ENCODE measurements at regions not wholly inside any gene's neighbourhood (a gene's known extent, or its start where the extent isn't known, plus 50 kb on each side); places are given as distances from the start of the nearest gene placed in this dataset.

DNA sequence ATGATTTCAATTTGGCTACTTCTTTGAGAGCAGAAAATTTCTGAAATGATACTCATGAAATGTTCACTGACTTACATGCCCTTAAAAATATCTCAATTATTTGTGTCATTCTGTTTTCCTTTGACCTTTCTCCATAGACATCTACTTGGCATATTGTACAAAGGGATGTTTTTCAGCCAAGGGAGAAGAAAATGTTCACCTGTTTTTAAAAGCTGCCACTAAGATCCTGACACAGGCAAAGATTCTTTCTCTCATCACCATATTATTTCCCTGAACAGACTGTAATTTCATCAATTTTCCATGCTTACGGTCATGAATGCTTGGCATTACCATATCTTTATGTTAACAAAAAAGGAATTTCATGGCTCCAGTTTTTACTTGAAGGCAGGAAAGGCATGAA is 67.4 kb upstream of the DBX1 start:
- no peaks in the 10 kb centered on the region for H3K36me3 ChIP-seq (ENCODE audit: insufficient read depth, low read length)
- H3K27me3 ChIP-seq (ENCODE audit: insufficient read depth, low read length, poor library complexity, severe bottlenecking): no peaks in the 10 kb centered on the region
- no peak for TF ChIP-seq EZH2phosphoT487 (IDR thresholded peaks at IDR 0.05; ENCODE audit: borderline replicate concordance)
- TF ChIP-seq, protein P1, sequence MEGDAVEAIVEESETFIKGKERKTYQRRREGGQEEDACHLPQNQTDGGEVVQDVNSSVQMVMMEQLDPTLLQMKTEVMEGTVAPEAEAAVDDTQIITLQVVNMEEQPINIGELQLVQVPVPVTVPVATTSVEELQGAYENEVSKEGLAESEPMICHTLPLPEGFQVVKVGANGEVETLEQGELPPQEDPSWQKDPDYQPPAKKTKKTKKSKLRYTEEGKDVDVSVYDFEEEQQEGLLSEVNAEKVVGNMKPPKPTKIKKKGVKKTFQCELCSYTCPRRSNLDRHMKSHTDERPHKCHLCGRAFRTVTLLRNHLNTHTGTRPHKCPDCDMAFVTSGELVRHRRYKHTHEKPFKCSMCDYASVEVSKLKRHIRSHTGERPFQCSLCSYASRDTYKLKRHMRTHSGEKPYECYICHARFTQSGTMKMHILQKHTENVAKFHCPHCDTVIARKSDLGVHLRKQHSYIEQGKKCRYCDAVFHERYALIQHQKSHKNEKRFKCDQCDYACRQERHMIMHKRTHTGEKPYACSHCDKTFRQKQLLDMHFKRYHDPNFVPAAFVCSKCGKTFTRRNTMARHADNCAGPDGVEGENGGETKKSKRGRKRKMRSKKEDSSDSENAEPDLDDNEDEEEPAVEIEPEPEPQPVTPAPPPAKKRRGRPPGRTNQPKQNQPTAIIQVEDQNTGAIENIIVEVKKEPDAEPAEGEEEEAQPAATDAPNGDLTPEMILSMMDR (conservative IDR thresholded peaks at IDR 0.05; ENCODE audit: low read length): no peak
- H3K79me2 ChIP-seq (ENCODE audit: insufficient read depth, low read length): no peaks in the 10 kb centered on the region
- no peak overlapping the region for H3K9ac ChIP-seq (ENCODE audit: low read depth, low read length, poor library complexity, severe bottlenecking)
- no peak overlapping the region for H2AFZ ChIP-seq (ENCODE audit: low read length)
- H4K20me1 ChIP-seq (ENCODE audit: insufficient read depth, low read length, poor library complexity, severe bottlenecking): no peaks in the 10 kb centered on the region
- H3K9me2 ChIP-seq (replicated peaks; ENCODE audit: low read depth, low read length): no peaks in the 10 kb centered on the region
- H3K4me3 ChIP-seq (ENCODE audit: low read length, poor library complexity, severe bottlenecking): no peak overlapping the region
- H3F3A ChIP-seq (ENCODE audit: low read depth): no peaks in the 10 kb centered on the region
- no peak overlapping the region for H3K4me2 ChIP-seq (ENCODE audit: low read depth, low read length, poor library complexity, severe bottlenecking)
- H3K4me1 ChIP-seq (ENCODE audit: insufficient read depth, low read length, poor library complexity, severe bottlenecking): no peaks in the 10 kb centered on the region
- H3K9me3 ChIP-seq (ENCODE audit: insufficient read depth, low read depth, low read length): no peaks in the 10 kb centered on the region

DNA sequence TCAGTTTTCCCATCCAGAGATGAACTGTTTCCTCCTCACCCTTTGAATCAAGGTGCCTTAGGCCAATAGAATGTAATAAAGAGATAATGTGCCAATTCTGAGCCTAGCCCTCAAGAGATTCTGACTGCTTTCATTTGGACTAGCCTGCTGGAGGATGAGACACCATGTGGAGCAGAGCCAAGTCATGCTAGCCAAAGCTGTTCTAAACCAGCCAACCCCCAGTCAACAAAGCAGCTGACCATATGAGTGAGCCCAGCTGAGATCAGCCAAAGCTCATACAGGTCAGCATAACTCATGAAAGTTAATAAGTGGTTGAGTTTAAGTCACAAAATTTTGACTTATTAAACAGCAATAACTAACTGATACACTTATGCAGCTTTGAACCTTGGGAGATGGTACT is 66.7 kb upstream of the DBX1 start:
- no peaks in the 10 kb centered on the region for H3K9me3 ChIP-seq (ENCODE audit: insufficient read depth, low read depth, low read length)
- H3K4me3 ChIP-seq (ENCODE audit: low read length, poor library complexity, severe bottlenecking): no peak overlapping the region
- no peaks in the 10 kb centered on the region for H3K4me1 ChIP-seq (ENCODE audit: insufficient read depth, low read length, poor library complexity, severe bottlenecking)
- TF ChIP-seq, protein P1 (conservative IDR thresholded peaks at IDR 0.05; ENCODE audit: low read length): no peak
- no peak for TF ChIP-seq EZH2phosphoT487 (IDR thresholded peaks at IDR 0.05; ENCODE audit: borderline replicate concordance)
- no peak overlapping the region for H2AFZ ChIP-seq (ENCODE audit: low read length)
- H3K9me2 ChIP-seq (replicated peaks; ENCODE audit: low read depth, low read length): no peaks in the 10 kb centered on the region
- no peak overlapping the region for H3K9ac ChIP-seq (ENCODE audit: low read depth, low read length, poor library complexity, severe bottlenecking)
- H3K79me2 ChIP-seq (ENCODE audit: insufficient read depth, low read length): no peaks in the 10 kb centered on the region
- H3K27me3 ChIP-seq (ENCODE audit: insufficient read depth, low read length, poor library complexity, severe bottlenecking): no peaks in the 10 kb centered on the region
- no peak overlapping the region for H3K4me2 ChIP-seq (ENCODE audit: low read depth, low read length, poor library complexity, severe bottlenecking)
- H3K36me3 ChIP-seq (ENCODE audit: insufficient read depth, low read length): no peaks in the 10 kb centered on the region
- no peaks in the 10 kb centered on the region for H3F3A ChIP-seq (ENCODE audit: low read depth)
- no peaks in the 10 kb centered on the region for H4K20me1 ChIP-seq (ENCODE audit: insufficient read depth, low read length, poor library complexity, severe bottlenecking)

DNA sequence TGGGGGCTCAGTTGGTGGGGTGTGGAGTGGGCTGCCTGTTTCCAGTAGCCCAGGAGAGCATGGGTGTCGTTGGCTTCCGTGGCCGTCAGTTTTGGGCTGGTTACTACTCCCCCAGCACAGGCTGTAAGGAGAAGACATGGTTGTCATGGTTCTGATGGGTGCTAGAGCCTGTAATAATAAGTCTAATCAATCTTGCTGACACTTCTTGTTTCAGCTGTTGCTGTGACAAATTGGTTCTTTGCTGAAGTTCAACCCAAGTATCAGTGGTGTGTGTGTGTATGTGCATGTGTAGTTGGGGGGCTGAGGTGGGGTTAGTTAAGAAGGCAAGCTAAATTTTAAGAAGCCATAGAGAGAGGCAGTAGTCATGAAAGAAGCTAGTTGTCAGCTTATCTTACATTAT is 61.3 kb upstream of the DBX1 start:
- Histone ChIP-seq H3K9me2 (replicated peaks; ENCODE audit: low read depth, low read length) (no peaks in the 10 kb centered on the region), H3K9me3 (ENCODE audit: insufficient read depth, low read depth, low read length) (no peaks in the 10 kb centered on the region), H2AFZ (ENCODE audit: low read length) (no peak overlapping the region), H3K9ac (ENCODE audit: low read depth, low read length, poor library complexity, severe bottlenecking) (no peak overlapping the region), H3K27me3 (ENCODE audit: insufficient read depth, low read length, poor library complexity, severe bottlenecking) (no peaks in the 10 kb centered on the region), H3K36me3 (ENCODE audit: insufficient read depth, low read length) (no peaks in the 10 kb centered on the region), H4K20me1 (ENCODE audit: insufficient read depth, low read length, poor library complexity, severe bottlenecking) (no peaks in the 10 kb centered on the region), H3K4me3 (ENCODE audit: low read length, poor library complexity, severe bottlenecking) (no peak overlapping the region), H3K79me2 (ENCODE audit: insufficient read depth, low read length) (no peaks in the 10 kb centered on the region), H3F3A (ENCODE audit: low read depth) (no peaks in the 10 kb centered on the region), H3K4me1 (ENCODE audit: insufficient read depth, low read length, poor library complexity, severe bottlenecking) (no peaks in the 10 kb centered on the region), H3K4me2 (ENCODE audit: low read depth, low read length, poor library complexity, severe bottlenecking) (no peak overlapping the region)
- TF ChIP-seq, protein P1 (conservative IDR thresholded peaks at IDR 0.05; ENCODE audit: low read length): no peak
- no peak for TF ChIP-seq EZH2phosphoT487 (IDR thresholded peaks at IDR 0.05; ENCODE audit: borderline replicate concordance)
